HG03342 (cell line): ENCODE measurements at regions not wholly inside any gene's neighbourhood (a gene's known extent, or its start where the extent isn't known, plus 50 kb on each side); places are given as distances from the start of the nearest gene placed in this dataset.
"Not testable (repeated sequence)": the region's sequence is repeated elsewhere in the genome, so short reads cannot be mapped to it uniquely, and the experiment has no call there.

ENCODE experiments used
- ATAC-seq: cut with Tn5 transposase; IDR thresholded peaks from one replicate; pipeline ENCODE4 v1.9.1; 2021; ENCODE audit warnings: mild to moderate bottlenecking, moderate library complexity; ENCODE audit not compliant: unreplicated experiment

DNA sequence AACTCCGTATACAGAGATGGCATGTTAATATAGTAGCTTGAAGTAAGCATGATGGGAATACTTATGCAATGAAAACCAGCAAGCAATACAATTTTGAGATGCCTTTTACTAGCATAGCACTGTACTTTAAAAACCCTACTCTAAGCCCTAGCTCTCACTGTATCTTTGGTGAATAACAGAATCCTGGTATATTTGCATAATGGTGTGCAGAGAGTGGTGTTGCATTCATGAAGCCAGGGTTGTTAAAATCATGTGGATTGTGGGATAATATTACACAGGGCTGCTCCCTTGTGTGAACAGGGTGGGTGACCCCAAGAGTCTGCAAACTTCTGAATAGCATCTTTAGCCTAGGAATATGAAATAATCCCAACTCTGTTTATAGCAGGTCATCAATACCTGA lies 105.2 kb upstream of the BMP2 start:
- no peak for ATAC-seq

DNA sequence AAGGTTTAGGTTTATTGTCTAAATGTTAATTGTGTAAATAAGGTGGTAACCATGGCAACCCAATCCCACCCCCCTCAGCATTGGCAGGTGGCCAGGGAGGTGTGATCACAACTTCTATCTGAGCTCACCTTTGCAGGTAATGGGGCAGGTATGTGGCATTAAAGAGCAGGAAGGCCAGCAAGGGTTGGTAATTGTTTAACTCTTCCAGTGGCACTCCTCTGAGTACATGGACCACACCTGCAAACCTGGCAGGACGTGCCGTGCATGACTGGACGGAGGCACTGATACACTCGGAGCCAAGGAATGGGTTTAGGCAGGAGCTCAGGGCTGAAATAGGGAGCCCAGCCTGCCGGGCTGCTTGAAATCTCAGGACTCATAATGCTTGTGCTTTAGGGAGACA lies 107.0 kb upstream of the BMP2 start:
- ATAC-seq: no peak

DNA sequence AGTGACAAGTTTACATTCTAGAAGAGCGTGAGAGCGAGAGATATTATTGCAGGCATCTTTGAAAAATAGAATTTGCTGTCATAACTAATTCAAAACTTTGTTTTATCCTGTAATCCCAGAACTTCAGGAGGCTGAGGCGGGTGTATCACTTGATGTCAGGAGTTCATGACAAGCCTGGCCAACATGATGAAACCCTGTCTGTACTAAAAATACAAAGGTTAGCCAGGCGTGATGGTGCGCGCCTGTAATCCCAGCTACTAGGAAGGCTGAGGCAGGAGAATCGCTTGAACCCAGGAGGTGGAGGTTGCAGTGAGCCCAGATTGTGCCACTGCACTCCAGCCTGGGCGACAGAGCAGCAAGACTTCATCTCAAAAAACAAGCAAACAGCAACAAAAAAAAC lies 108.6 kb upstream of the BMP2 start:
- ATAC-seq: not testable (repeated sequence)

DNA sequence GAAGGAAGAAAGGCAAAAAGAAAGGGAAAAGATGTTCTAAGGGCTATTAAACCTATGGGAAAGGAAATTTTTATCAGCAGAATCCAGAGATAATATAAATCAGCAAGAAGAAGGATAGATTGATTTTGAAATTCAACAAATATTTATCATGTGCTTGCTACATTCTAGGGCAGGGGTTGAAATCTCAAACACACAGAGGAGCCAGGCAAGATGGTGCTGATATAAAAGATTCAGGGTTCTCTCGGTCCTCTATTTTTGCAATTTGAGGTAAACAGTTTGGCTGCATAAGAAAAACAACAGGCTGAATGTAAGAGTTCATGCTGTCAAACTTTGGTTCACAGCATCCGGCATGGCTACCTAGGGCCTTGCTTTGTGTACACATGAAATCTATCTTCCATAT lies 109.6 kb upstream of the BMP2 start:
- no peak for ATAC-seq

- ATAC-seq: no peak
Measured at GRCh38 chr20:6657111-6657510, 110.4 kb upstream of the BMP2 start.

DNA sequence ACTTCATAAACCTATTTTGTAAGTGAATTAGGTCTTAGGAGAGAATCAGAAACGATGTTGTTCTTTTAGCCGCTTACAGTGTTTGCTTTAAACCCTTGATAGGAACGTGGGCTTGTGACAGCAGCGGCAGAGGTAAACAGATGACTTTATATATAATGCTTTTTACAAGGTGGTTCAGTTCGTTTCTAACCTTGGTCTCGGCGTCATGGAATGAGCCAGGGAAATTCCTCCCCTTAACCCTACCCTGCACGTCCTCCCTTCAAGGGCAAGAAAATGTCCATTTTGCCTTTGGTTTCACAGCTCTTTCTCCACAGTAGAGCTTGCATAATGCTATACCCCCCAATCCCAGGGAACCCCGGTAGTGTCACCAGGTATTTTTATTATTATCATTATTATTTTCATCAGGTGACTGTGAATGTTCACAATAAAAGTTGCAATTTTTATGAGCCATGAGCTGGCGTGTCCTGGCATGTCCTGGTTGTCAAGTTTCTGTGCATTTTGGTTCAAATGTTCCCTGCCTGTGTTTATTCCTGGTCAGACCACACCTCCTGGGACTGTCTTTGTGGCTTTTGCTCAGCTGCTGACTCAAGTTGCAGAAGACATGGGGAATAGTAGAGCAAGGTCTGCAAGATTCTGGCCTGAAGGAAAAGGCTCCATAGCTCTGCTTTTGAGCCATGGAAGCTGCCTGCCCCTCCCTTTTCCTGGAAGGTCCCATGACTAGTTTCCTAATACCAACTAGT lies 112.8 kb upstream of the BMP2 start:
- no peak for ATAC-seq

GRCh38 chr20:6651561-6651960 lies 115.9 kb upstream of the BMP2 start:
- peak; percentile 58 for ATAC-seq

GRCh38 chr20:6651016-6651415 lies 116.5 kb upstream of the BMP2 start:
- no peak for ATAC-seq

DNA sequence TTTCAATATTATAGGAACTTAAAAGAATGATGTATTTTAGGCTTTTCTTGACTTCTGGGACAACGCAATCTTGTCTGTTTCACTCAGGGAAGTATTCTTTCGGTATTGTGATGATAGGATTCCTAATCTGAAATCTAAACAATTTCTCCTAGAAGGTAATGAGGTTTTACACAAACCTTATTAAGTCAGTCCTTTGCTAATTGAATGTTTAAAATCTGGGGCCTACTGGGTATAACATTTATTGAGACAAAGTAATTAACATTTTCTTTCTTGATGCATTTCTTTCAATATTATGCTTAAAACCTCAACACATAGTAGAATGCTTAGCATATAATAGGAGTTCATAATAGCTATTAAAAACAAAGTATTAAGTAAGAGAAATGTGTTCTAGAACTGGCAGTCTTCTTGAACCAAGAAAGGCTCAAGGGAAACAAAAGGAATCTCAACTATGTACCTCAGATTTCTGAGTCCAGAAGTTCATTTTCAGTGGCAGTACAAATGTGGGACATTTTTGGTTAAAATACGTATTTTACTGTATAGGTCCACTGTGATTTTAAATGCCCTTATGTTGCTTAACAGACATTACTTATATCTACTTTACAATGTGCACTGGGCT lies 121.4 kb upstream of the BMP2 start:
- no peak for ATAC-seq

GRCh38 chr20:6644813-6645628 lies 122.5 kb upstream of the BMP2 start:
- no peak for ATAC-seq

DNA sequence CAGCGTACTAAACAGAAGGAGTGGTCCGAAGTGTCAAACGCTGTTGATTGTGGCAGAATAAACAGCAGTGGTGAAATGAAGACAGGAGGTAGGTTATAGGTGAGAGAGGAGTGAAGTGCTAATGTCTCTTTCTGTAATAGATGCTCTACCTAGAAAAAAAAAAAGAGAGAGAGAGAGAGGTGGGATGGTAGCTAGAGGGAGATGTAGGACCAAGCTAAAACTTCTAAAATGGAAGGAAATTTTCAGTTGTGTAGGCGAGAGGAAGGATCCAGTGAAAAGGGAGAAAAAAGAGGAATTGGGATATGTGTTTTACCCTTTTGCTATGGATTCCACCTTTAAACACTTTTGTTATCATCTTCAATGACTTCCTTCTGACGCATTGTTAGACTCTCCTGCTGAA lies 126.5 kb upstream of the BMP2 start:
- ATAC-seq: no peak

- no peak for ATAC-seq
Measured at GRCh38 chr20:6637160-6637579, 130.3 kb upstream of the BMP2 start.

- no peak for ATAC-seq
Measured at GRCh38 chr20:6636209-6637159, 131.0 kb upstream of the BMP2 start.

DNA sequence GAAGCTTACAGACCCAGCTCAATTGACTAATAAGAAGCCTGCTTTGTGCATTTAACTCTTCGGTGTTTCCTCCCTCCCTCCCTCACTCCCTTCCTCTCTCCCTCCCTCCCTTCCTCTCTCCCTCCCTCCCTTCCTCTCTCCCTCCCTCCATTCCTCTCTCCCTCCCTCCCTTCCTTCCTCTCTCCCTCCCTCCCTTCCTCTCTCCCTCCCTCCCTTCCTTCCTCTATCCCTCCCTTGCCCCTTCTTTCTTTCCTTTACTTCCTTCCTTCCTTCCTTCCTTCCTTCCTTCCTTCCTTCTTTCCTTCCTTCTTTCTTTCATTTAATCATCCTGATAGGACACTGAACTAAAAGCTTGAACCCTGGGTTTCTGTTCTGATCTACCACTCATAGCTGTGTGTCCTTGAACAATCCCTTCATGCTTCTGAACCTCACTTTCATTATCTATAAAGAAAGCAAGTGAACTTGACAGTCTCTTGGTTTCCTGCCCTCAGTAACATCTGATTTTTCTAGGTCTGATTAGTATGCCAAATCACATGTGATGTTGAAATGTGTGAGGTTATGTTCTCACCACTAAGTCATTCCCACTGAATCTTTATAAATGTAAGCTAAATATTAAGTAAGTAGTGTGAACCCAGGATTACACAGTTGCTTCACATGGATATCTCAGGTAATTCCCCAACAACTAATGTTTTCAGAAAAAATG lies 132.3 kb upstream of the BMP2 start:
- peak; percentile 59 for ATAC-seq

DNA sequence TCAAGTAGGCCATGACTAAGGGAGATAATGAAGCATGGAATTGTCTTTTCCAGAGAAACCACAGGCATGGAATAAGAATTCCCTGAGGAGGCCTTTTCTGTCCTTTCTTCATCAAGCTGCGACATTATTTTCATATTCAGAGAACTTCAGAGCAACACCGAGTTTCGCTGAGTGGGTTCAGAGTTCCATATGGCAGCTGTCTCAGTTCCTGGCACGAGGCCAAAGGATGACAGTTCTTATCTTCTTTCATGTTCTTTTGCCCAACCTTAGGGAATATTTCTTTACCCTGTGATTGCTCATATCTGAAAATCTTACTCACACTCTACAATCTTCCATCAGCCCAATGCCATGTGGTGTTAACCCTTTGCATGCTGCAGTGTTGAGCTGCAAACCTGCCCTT lies 135.3 kb upstream of the BMP2 start:
- no peak for ATAC-seq

DNA sequence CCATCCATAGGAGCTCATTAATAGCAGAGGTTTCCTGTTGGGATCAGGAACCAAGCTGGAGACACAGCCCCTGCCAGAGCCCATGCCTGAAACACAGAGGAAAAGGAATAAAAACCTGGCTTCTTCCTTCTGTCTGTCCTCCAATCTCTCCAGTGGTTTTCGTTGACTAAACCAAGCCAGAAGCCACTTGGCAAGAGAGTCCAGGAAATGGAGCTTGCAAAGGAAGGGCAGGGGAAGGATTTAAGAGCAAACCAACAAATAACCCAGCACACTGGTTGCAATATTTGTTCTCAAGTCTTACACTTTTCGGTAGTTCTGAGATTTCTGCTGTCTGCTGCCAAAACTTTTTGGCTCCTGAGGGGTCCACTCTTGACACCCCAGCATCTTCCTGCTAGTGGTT lies 137.0 kb upstream of the BMP2 start:
- ATAC-seq: no peak

DNA sequence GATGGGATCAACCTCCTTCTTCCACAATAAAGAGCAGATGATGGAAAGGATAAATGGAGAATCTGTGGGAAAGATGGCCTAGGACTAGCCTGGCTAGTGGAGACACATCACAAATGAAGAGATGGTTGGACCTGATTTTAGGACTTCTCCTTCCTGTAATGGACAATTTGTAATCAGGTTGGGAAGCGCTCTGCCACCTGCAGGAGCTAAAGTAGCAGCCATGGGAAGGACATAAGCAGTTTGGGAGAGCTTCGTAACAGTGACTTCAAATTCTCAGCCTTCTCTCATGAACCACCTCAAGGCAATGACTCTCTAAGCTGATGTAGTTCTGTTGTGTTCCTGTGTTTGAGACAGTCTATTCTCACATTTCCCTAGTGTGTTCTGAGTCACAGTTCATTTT lies 137.9 kb upstream of the BMP2 start:
- ATAC-seq: no peak

- no peak for ATAC-seq
Measured at GRCh38 chr20:6626805-6627204, 140.7 kb upstream of the BMP2 start.

- peak; percentile 99 for ATAC-seq
Measured at GRCh38 chr20:6623989-6624388, 143.5 kb upstream of the BMP2 start.

DNA sequence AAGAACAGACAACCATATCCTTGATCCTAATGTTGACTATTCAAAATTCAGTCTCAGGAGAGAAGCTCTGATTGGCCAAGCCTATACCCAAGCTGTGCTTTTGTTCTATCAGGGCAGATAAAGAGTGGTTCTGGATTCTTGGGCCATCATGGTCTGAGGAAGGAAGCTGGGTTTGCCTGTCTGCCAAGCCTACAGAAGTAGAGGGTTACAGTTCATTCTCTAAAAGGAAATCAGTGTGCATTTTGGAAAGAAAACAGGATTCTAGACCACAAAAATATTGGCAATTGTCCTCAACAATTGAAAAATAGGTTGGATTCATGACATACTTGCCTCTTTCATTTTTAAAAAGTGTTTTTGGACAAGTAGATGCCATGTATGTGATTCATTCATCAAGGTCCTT lies 145.4 kb upstream of the BMP2 start:
- ATAC-seq: no peak
